SW 1271 (cell line): ENCODE measurements at regions not wholly inside any gene's neighbourhood (a gene's known extent, or its start where the extent isn't known, plus 50 kb on each side); places are given as distances from the start of the nearest gene placed in this dataset.
"Not testable (repeated sequence)": the region's sequence is repeated elsewhere in the genome, so short reads cannot be mapped to it uniquely, and the experiment has no call there.

Source experiments
- DNase-seq, 2 experiments: peaks; one replicate each; lab custom pipeline; 2025; lab: John Stamatoyannopoulos, UW

DNA sequence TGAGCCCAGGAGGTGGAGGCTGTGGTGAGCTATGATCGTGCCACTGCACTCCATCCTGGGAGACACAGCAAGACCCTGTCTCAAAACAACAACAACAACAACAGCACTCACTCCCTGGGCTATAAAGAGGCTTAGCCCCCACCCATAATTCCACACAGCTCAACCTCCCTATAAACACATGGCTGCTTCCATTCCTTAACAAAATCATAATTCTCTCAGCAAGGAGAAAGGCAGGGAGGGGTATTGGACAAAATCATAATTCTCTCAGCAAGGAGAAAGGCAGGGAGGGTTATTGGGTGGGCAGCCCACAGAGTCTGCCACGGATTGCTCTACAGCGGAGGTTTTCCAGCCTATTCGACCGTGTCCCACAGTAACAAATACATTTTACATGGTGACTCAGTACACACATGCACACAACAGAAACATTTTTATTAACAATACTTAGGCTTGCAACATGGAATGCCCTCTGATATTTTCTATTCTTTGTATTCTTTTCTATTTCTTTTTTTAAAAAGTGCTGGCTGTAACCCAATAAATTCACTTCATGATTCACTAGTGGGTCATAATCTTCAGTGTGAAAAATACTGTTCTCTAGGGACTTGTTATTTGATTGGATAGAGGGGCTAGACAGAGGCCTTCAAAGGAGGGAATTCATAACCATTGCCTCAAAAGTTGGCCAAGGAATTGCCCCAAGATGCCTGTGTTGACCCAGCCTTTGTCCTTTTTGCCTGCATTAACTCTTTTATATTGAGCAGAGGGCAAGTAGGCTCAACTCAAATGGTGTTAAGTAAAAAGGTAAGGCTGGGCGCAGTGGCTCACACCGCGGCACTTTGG, 50.6 kb upstream of the ZMYND8 start:
- DNase-seq, result no peak

DNA sequence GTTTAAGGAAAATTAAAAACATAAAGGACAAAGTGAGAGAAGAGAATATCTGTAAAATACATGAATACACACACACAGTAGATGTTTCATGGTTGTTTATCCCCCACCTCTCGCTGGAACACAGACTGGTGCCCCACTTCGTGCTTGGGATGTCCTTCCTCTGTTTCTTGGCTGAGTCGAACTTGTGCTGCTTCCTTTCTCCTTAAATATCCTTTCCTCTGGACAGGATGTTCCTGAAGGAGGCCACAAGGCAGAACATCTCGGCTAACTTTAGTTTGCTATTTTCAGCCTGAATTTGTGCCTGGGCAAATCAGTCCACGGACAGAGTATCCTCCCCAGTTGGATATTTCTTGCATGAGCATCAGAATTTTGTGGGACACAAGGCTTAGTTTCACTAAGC, 54.7 kb upstream of the ZMYND8 start:
- DNase-seq, result no peak

- DNase-seq, result no peak
These were observed 55.6 kb upstream of the ZMYND8 start for GRCh38 chr20:47412083-47412482.

DNA sequence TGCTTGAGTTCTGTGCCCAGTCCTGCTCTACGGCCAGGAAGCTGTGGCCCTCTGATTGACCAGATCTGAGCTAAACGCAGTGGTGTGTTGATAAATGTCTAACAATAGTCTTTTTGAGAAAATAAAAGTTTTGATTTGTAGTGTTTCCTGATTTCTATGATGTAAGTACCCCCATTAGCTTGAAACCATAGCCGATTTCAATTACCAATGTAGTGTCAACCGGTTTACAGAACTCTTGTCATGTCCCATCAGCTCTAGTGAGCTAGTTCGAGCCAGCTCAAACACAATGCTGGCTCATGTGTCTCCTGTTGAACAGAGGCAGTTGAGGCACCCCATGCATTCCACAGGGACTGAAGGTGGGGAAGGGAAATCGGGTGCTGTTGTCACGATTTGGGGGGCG, 56.7 kb upstream of the ZMYND8 start:
- DNase-seq, result no peak

- DNase-seq, result no peak
These were observed 61.0 kb upstream of the ZMYND8 start for GRCh38 chr20:47417245-47418068.

DNA sequence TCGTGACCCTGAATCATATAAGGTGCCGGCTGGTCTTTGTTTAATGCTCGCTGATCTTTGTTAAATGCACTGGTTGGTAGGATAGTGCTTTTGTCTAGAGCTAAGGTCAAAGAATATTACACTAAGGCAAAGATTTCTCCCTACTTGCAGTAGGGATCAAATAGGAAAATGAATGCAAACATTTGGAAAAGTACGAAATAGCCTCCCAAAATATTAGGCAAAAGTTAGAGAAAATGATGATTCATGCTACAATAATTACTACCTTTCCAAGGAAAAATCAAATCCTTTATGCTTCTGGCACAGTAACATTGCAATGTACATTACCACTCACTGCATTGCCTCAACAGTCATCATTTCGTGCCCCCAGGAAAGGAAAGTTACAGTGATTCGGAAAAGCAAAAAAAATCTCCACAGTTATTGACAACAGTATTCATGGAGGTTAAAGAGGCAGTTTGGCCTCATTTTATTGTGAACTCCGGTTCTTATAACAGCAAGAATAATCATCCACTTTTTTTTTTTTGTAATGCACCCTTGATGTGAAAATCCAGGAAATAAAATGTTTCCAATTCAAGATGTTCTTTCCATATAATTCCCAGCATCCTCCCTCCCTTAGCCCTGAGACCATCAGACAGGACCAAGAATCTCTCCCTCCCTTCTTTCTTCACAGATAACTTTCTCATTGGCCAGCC, 61.7 kb upstream of the ZMYND8 start:
- DNase-seq, result no peak

DNA sequence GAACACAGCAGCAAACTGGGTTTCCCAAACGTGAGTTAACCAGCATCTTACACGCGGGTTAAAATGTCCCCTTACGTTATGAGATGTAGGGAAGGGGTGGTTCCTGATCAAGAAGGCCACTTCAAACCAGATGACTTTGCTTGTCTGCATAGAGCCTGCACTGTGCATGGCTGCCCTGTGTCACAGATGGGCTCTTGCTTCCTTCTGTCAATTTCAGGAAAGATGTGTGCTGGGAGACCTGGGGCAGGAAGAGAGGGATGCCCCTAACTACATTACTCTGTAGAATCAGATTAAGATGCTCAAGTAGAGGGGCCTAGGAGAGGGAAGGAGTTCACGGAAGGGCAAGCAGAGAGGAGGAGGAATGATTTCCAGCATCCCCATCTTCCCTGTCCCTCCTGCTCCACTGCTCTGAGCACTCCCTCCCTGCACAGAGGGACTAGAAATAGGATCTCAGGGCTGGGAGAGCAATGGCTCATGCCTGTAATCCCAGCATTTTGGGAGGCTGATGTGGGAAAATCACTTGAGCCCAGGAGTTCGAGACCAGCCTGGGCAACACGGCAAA, 63.5 kb upstream of the ZMYND8 start:
- DNase-seq, result no peak

- no peak for DNase-seq
These were observed 64.6 kb upstream of the ZMYND8 start for GRCh38 chr20:47421076-47421475.

DNA sequence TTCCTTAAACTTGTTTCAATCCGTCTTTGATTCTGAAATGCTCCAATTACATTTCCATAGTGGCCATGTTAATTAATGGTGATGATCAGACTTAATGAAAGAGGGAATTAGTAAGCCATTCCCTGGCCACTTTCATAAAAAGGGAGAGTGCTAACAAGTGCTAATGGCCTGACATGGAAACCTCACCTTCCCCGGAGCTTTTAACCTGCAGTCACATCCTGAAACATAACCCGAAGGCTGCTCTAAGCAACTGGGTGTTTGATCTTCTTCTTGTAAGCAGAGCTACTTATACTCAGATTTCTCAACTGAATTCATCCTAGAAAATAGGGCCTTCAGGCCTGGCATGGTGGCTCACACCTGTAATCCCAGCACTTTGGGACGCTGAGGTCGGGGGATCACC, 67.1 kb upstream of the ZMYND8 start:
- DNase-seq, result no peak

DNA sequence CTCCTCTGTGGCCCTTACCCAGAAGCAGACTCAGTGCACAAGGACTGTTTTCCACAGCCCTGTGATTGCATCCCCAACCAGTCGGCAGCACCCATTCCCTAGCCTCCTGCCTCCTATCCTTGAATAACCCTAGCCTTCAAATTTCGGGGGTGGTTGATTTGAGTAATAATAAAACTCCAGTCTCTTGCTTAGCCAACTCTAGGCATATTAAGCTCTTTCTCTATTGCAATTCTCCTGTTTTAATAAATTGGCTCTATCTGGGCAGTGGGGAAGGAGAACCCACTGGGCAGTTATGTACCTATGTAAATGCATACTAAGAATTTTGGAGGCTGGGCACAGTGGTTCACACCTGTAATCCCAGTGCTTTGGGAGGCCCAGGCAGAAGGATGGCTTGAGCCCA, 70.6 kb upstream of the ZMYND8 start:
- no peak for DNase-seq

- no peak for DNase-seq
These were observed 71.2 kb upstream of the ZMYND8 start for GRCh38 chr20:47427746-47428145.

GRCh38 chr20:47428164-47428563, 71.7 kb upstream of the ZMYND8 start:
- DNase-seq, result no peak

DNA sequence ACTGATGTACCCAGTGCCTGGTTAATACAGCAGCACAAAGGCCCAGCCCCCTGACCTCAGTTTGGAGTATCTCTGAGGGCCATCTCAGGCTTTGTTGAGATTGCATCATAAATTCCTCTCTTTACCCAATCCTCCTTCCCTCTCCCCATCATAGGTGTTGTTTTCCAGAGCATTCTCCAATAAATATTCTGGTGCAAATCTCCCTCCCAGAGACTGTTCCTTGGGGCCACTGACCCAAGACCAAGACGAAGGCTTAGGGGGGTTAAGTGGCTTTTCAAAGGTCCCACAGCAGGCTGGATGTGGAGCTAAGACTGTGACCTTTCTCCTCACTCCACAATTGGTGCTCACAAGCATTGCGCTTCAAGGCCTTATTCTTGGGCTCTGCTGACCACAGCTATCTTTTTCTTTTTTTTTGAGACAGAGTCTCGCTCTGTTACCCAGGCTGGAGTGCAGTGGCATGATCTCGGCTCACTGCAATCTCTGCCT, 72.4 kb upstream of the ZMYND8 start:
- no peak for DNase-seq

DNA sequence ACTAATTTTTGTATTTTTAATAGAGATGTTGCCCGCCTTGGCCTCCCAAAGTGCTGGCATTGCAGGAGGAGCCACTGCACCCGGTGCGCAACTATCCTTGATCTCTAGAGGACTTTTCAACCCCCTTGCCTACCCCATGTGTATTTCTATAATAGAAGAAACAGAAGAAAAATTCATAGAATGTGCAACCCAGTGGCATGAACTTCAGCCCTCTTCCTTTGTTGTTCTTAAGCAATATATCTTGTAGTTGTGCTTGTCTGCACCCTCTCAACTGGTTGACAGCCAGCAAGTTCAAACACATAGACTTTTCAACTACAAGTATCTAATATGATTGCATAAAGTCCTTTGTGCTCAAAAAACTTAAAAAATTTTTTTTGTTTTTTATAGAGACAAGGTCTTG, 72.3 kb upstream of the NCOA3 start:
- DNase-seq, result no peak

DNA sequence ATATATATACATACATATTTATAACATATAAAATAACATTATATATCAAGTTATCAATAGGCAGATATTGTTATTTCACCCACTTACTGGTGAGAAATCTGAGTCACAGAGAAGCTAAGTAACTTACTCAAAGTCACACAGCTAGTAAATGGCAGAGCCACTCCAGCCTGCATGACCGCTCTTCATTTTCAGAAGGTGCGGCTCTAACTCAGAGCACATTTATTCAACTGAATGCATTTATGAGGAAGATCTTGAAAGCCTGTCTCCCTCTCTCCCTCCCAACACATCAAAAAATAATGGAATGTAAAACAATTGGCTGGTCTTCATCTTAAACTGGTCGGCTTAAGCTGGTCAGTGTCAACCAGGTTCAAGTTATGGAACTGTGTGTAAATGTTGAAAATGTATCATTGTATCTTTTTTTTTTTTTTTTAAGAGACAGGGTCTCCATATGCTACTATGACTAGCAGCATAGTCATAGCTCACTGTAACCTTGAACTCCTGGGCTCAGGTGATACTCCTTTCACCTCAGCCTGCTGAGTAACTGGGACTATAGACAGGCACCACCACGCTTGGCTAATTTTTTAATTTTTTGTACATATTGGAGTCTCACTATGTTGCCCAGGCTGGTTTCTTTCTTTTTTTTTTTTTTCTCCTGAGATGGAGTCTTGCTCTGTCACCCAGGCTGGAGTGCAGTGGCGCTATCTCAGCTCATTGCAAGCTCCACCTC, 70.7 kb upstream of the NCOA3 start:
- DNase-seq, result no peak

DNA sequence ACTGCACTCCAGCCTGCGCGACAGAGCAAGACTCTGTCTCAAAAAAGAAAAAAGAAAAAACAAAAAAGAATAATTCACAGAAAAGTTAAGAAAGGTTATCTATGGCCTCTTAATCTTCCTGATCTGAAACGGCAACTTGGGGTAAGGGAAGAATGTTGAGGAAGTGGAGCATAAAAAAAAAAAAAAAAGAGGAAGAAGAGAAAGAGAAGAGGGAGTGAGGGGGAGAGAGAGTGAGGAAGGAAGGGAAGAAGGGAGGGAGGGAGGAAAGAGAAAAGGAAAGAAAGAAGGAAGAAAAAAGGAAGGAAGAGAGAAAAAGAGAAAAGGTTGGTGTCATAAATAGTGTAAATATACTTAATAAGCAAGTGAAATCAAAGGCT, 68.9 kb upstream of the NCOA3 start:
- DNase-seq, result no peak

- DNase-seq, result not testable (repeated sequence)
These were observed 67.4 kb upstream of the NCOA3 start for GRCh38 chr20:47434128-47434779.

- DNase-seq, result no peak
These were observed 63.0 kb upstream of the NCOA3 start for GRCh38 chr20:47438464-47439381.

- DNase-seq, result peak in 1 of 2 experiments; percentile 37
These were observed 60.6 kb upstream of the NCOA3 start for GRCh38 chr20:47440857-47441773.
